ENCODE measurements at regions not wholly inside any gene's neighbourhood (a gene's known extent, or its start where the extent isn't known, plus 50 kb on each side); places are given as distances from the start of the nearest gene placed in this dataset.

- no peak for DNase-seq (ENCODE audit: low read depth)
Observed at GRCh38 chr3:5618170-5618569, 430.7 kb downstream of the EDEM1 start.

GRCh38 chr3:5630406-5630805, 442.9 kb downstream of the EDEM1 start:
- no peak for DNase-seq (ENCODE audit: low read depth)

GRCh38 chr3:5633960-5634359, 446.5 kb downstream of the EDEM1 start:
- no peak for DNase-seq (ENCODE audit: low read depth)

GRCh38 chr3:5634411-5634810, 446.9 kb downstream of the EDEM1 start:
- no peak for DNase-seq (ENCODE audit: low read depth)

GRCh38 chr3:5635746-5636145, 448.2 kb downstream of the EDEM1 start:
- no peak for DNase-seq (ENCODE audit: low read depth)

GRCh38 chr3:5638550-5638949, 451.0 kb downstream of the EDEM1 start:
- no peak for DNase-seq (ENCODE audit: low read depth)

GRCh38 chr3:5644773-5645670, 457.5 kb downstream of the EDEM1 start:
- no peak for DNase-seq (ENCODE audit: low read depth)

GRCh38 chr3:5645692-5646410, 458.3 kb downstream of the EDEM1 start:
- no peak for DNase-seq (ENCODE audit: low read depth)

GRCh38 chr3:5650303-5650702, 462.8 kb downstream of the EDEM1 start:
- DNase-seq (ENCODE audit: low read depth): no peak

GRCh38 chr3:5651351-5651750, 463.8 kb downstream of the EDEM1 start:
- DNase-seq (ENCODE audit: low read depth): no peak

GRCh38 chr3:5653426-5654143, 466.1 kb downstream of the EDEM1 start:
- DNase-seq (ENCODE audit: low read depth): no peak

GRCh38 chr3:5657106-5657505, 469.6 kb downstream of the EDEM1 start:
- no peak for DNase-seq (ENCODE audit: low read depth)

- DNase-seq (ENCODE audit: low read depth): no peak
Observed at GRCh38 chr3:5663601-5664000, 476.1 kb downstream of the EDEM1 start.

GRCh38 chr3:5666455-5666854, 478.9 kb downstream of the EDEM1 start:
- DNase-seq (ENCODE audit: low read depth): no peak

- DNase-seq (ENCODE audit: low read depth): no peak
Observed at GRCh38 chr3:5673521-5673920, 486.0 kb downstream of the EDEM1 start.

GRCh38 chr3:5675319-5675718, 487.8 kb downstream of the EDEM1 start:
- DNase-seq (ENCODE audit: low read depth): no peak

- no peak for DNase-seq (ENCODE audit: low read depth)
Observed at GRCh38 chr3:5677555-5677954, 490.0 kb downstream of the EDEM1 start.

- no peak for DNase-seq (ENCODE audit: low read depth)
Observed at GRCh38 chr3:5678248-5678647, 490.7 kb downstream of the EDEM1 start.

GRCh38 chr3:5678844-5679243, 491.3 kb downstream of the EDEM1 start:
- DNase-seq (ENCODE audit: low read depth): no peak

- DNase-seq (ENCODE audit: low read depth): no peak
Observed at GRCh38 chr3:5687230-5687629, 499.7 kb downstream of the EDEM1 start.

- DNase-seq (ENCODE audit: low read depth): no peak
Observed at GRCh38 chr3:5690490-5690889, 503.0 kb downstream of the EDEM1 start.

GRCh38 chr3:5690904-5691532, 503.5 kb downstream of the EDEM1 start:
- DNase-seq (ENCODE audit: low read depth): no peak

All from CMK (cell line).